ENCODE measurements at regions not wholly inside any gene's neighbourhood (a gene's known extent, or its start where the extent isn't known, plus 50 kb on each side); places are given as distances from the start of the nearest gene placed in this dataset.

GRCh38 chr13:107907065-107907805, 308.1 kb downstream of the LIG4 start:
- DNase-seq = no peak

GRCh38 chr13:107906131-107906530, 309.2 kb downstream of the LIG4 start:
- DNase-seq = no peak

GRCh38 chr13:107901996-107902562, 313.3 kb downstream of the LIG4 start:
- DNase-seq = no peak

- no peak for DNase-seq
Measured at GRCh38 chr13:107901230-107901629, 314.1 kb downstream of the LIG4 start.

GRCh38 chr13:107900775-107901174, 314.6 kb downstream of the LIG4 start:
- DNase-seq = no peak

- DNase-seq = no peak
Measured at GRCh38 chr13:107886118-107886517, 329.2 kb downstream of the LIG4 start.

- DNase-seq = no peak
Measured at GRCh38 chr13:107884564-107884963, 330.8 kb downstream of the LIG4 start.

- no peak for DNase-seq
Measured at GRCh38 chr13:107883561-107884175, 331.7 kb downstream of the LIG4 start.

GRCh38 chr13:107882708-107883560, 332.4 kb downstream of the LIG4 start:
- DNase-seq = no peak

GRCh38 chr13:107881362-107881761, 334.0 kb downstream of the LIG4 start:
- DNase-seq = no peak

GRCh38 chr13:107874456-107874855, 340.9 kb downstream of the LIG4 start:
- DNase-seq = no peak

GRCh38 chr13:107873926-107874325, 341.4 kb downstream of the LIG4 start:
- DNase-seq = no peak

- no peak for DNase-seq
Measured at GRCh38 chr13:107870400-107870799, 344.9 kb downstream of the LIG4 start.

GRCh38 chr13:107867701-107868661, 347.4 kb downstream of the LIG4 start:
- peak; percentile 67 for DNase-seq

- peak; percentile 58 for DNase-seq
Measured at GRCh38 chr13:107866941-107867623, 348.3 kb downstream of the LIG4 start.

- peak; percentile 57 for DNase-seq
Measured at GRCh38 chr13:107866032-107866940, 349.1 kb downstream of the LIG4 start.

GRCh38 chr13:107865643-107866031, 349.7 kb downstream of the LIG4 start:
- DNase-seq = no peak

GRCh38 chr13:107865318-107865575, 350.1 kb downstream of the LIG4 start:
- no peak for DNase-seq

GRCh38 chr13:107864543-107865317, 350.6 kb downstream of the LIG4 start:
- peak; percentile 57 for DNase-seq

- DNase-seq = no peak
Measured at GRCh38 chr13:107860284-107860683, 355.1 kb downstream of the LIG4 start.
